Activated CD4-positive, alpha-beta memory T cell treated with anti-CD3 and anti-CD28 coated beads for 36 hours (primary cell): ENCODE measurements at regions not wholly inside any gene's neighbourhood (a gene's known extent, or its start where the extent isn't known, plus 50 kb on each side); places are given as distances from the start of the nearest gene placed in this dataset.

ENCODE experiments used
- CTCF ChIA-PET: fragments of 350-600 bp; sonication (Branson Sonifier 250); formaldehyde crosslinking; loops from one replicate; lab custom pipeline; 2021; ENCODE audit warnings: antibody characterized with exemption, inconsistent platforms; lab: Charles Lee
- POLR2A ChIA-PET: fragments of 350-600 bp; sonication (Branson Sonifier 250); formaldehyde crosslinking; loops from one replicate; lab custom pipeline; 2021; ENCODE audit warnings: antibody characterized with exemption; lab: Charles Lee
- DNase-seq: peaks from one replicate; pipeline ENCODE4 v3.0.0-alpha.2; 2020
- H3K27ac Mint-ChIP-seq: one replicate; pipeline ENCODE4 v1.8.0; 2021; ENCODE audit warnings: mixed read lengths
- H3K27me3 Mint-ChIP-seq: one replicate; pipeline ENCODE4 v1.8.0; 2021; ENCODE audit warnings: mixed read lengths
- H3K36me3 Mint-ChIP-seq: one replicate; pipeline ENCODE4 v1.8.0; 2021; ENCODE audit warnings: mixed read lengths
- H3K4me1 Mint-ChIP-seq: one replicate; pipeline ENCODE4 v1.8.0; 2021; ENCODE audit warnings: low read depth, mixed read lengths
- H3K4me3 Mint-ChIP-seq: one replicate; pipeline ENCODE4 v1.8.0; 2021; ENCODE audit warnings: mild to moderate bottlenecking, mixed read lengths
- H3K9me3 Mint-ChIP-seq: one replicate; pipeline ENCODE4 v1.8.0; 2021; ENCODE audit warnings: mixed read lengths
- intact Hi-C: fragments of 100-400 bp; cut with micrococcal nuclease; formaldehyde crosslinking; loops from one replicate; pipeline ENCODE4 v1.15.1; 2023

DNA sequence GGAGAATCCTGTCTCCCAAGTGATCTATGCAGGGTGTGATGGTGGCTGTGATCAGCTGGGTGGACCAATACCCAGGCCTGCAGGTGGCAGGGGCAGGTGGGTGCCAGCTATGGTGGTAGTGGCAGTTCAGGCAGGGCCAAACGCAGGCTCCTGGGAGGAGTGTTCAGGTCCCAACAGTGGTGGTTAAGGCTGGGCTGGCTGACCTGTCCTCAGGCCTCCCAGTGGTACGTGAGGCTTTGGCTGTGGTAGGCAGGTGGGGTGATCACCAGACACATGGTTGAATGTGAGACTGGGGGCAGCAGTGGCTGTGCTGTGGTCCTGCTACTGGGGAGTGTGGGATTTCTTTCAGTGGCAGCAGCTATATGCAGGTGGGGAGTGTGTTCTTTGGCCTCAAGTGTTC, 126.7 kb upstream of the STARD3NL start:
- Mint-ChIP-seq H3K4me1 (no peaks in the 10 kb centered on the region), H3K27ac (no peak overlapping the region), H3K9me3 (no peaks in the 10 kb centered on the region), H3K36me3 (no peaks in the 10 kb centered on the region), H3K4me3 (no peak overlapping the region), H3K27me3 (peaks cover 7% of the 10 kb centered on the region)
- no peak for DNase-seq
- ChIA-PET POLR2A (no interaction called here), CTCF (no interaction called here)
- intact Hi-C loops: no loop called here

GRCh38 chr7:38051786-38052185, 126.3 kb upstream of the STARD3NL start:
- no peak for DNase-seq
- Mint-ChIP-seq H3K36me3 (no peaks in the 10 kb centered on the region), H3K9me3 (no peaks in the 10 kb centered on the region), H3K4me3 (no peak overlapping the region), H3K27me3 (peaks cover 7% of the 10 kb centered on the region), H3K27ac (no peak overlapping the region), H3K4me1 (no peaks in the 10 kb centered on the region)
- intact Hi-C loops: no loop called here
- CTCF ChIA-PET: no interaction called here
- POLR2A ChIA-PET: no interaction called here

GRCh38 chr7:38052786-38053185, 125.3 kb upstream of the STARD3NL start:
- Mint-ChIP-seq H3K36me3 (no peaks in the 10 kb centered on the region), H3K27ac (no peak overlapping the region), H3K4me1 (no peaks in the 10 kb centered on the region), H3K27me3 (peaks cover 7% of the 10 kb centered on the region), H3K9me3 (no peaks in the 10 kb centered on the region), H3K4me3 (no peak overlapping the region)
- intact Hi-C loops: no loop called here
- ChIA-PET CTCF (no interaction called here), POLR2A (no interaction called here)
- DNase-seq: no peak

- Mint-ChIP-seq H3K4me3 (no peak overlapping the region), H3K9me3 (no peaks in the 10 kb centered on the region), H3K4me1 (no peaks in the 10 kb centered on the region), H3K27me3 (peaks cover 7% of the 10 kb centered on the region), H3K36me3 (no peaks in the 10 kb centered on the region), H3K27ac (no peak overlapping the region)
- DNase-seq: no peak
- intact Hi-C loops: no loop called here
- ChIA-PET CTCF (no interaction called here), POLR2A (no interaction called here)
Observed at GRCh38 chr7:38054199-38054598, 123.8 kb upstream of the STARD3NL start.

- CTCF ChIA-PET: no interaction called here
- H3K36me3 Mint-ChIP-seq: no peaks in the 10 kb centered on the region
- intact Hi-C loops: no loop called here
- no peaks in the 10 kb centered on the region for H3K4me1 Mint-ChIP-seq
- POLR2A ChIA-PET: no interaction called here
- no peaks in the 10 kb centered on the region for H3K9me3 Mint-ChIP-seq
- peaks cover 2% of the 10 kb centered on the region for H3K27me3 Mint-ChIP-seq
- H3K27ac Mint-ChIP-seq: no peak overlapping the region
- H3K4me3 Mint-ChIP-seq: no peak overlapping the region
- no peak for DNase-seq
Observed at GRCh38 chr7:38057829-38058228, 120.2 kb upstream of the STARD3NL start.

DNA sequence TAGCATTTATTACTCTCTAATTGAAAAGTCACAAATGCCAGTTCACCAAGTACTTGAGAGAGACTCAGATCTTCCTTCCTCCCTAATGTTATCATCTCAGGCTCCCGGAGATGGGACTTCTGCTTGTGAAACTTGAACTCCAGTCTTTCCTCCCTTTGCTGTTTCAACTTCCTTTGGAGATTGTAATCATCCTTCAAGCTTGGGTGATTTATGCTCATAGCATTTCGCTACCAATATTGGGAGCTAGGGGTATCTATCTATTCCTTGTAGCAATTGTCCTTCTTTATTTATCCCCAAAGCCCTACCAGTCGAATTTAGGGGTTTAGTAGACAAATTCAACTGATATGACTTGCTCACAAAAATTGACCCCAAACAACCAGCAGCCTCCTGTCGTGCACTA, 117.9 kb upstream of the STARD3NL start:
- ChIA-PET CTCF (no interaction called here), POLR2A (no interaction called here)
- Mint-ChIP-seq H3K27ac (no peak overlapping the region), H3K4me1 (no peaks in the 10 kb centered on the region), H3K4me3 (no peak overlapping the region), H3K9me3 (no peaks in the 10 kb centered on the region), H3K36me3 (no peaks in the 10 kb centered on the region), H3K27me3 (peaks cover 2% of the 10 kb centered on the region)
- DNase-seq: no peak
- intact Hi-C loops: no loop called here

GRCh38 chr7:38060637-38061036, 117.4 kb upstream of the STARD3NL start:
- ChIA-PET CTCF (no interaction called here), POLR2A (no interaction called here)
- DNase-seq: no peak
- Mint-ChIP-seq H3K27ac (no peak overlapping the region), H3K9me3 (no peaks in the 10 kb centered on the region), H3K27me3 (peaks cover 2% of the 10 kb centered on the region), H3K4me3 (no peak overlapping the region), H3K36me3 (no peaks in the 10 kb centered on the region), H3K4me1 (no peaks in the 10 kb centered on the region)
- intact Hi-C loops: no loop called here

GRCh38 chr7:38066391-38066790, 111.7 kb upstream of the STARD3NL start:
- ChIA-PET POLR2A (no interaction called here), CTCF (interaction anchor here (0.7 kb wide), 1 partner anchor 565 kb away, joined by 5 read pairs; no protein-coding TSS in a partner anchor)
- no peaks in the 10 kb centered on the region for H3K36me3 Mint-ChIP-seq
- no peak overlapping the region for H3K27ac Mint-ChIP-seq
- H3K4me3 Mint-ChIP-seq: no peak overlapping the region
- DNase-seq: no peak
- H3K9me3 Mint-ChIP-seq: no peaks in the 10 kb centered on the region
- no peaks in the 10 kb centered on the region for H3K4me1 Mint-ChIP-seq
- intact Hi-C loops: no loop called here
- H3K27me3 Mint-ChIP-seq: peaks cover 8% of the 10 kb centered on the region

- intact Hi-C loops: no loop called here
- no peaks in the 10 kb centered on the region for H3K9me3 Mint-ChIP-seq
- no peak overlapping the region for H3K4me3 Mint-ChIP-seq
- CTCF ChIA-PET: no interaction called here
- POLR2A ChIA-PET: interaction anchor here (0.5 kb wide), 1 partner anchor 1017 kb away, joined by 3 read pairs; no protein-coding TSS in a partner anchor
- no peaks in the 10 kb centered on the region for H3K4me1 Mint-ChIP-seq
- peaks cover 8% of the 10 kb centered on the region for H3K27me3 Mint-ChIP-seq
- H3K27ac Mint-ChIP-seq: no peak overlapping the region
- H3K36me3 Mint-ChIP-seq: no peaks in the 10 kb centered on the region
- DNase-seq: no peak
Observed at GRCh38 chr7:38068461-38068860, 109.6 kb upstream of the STARD3NL start.

GRCh38 chr7:38069052-38069451, 109.0 kb upstream of the STARD3NL start:
- intact Hi-C loops: no loop called here
- H3K4me1 Mint-ChIP-seq: no peaks in the 10 kb centered on the region

DNA sequence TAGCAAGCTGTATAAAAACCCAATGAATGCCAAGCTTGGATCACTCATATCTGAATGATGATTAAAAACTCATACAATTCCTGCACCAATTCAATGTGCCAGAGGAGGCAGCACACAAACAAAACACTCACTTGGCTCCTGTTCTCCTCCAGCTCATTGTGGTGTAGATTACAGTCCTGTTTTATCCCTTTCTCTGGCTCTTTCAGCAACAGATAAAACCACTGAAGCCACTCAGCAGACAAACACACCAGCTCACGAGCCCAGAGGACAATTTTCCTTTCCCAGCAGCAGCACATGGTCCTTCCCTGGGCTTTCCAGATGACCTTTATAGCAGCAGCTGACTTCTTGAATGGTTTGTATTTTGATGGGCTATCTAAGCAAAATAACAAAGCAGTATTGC, 107.3 kb upstream of the STARD3NL start:
- no peaks in the 10 kb centered on the region for H3K4me1 Mint-ChIP-seq
- POLR2A ChIA-PET: no interaction called here
- DNase-seq: no peak
- CTCF ChIA-PET: interaction anchor here (1.3 kb wide), 1 partner anchor 145 kb away, joined by 3 read pairs; no protein-coding TSS in a partner anchor
- peaks cover 11% of the 10 kb centered on the region for H3K27me3 Mint-ChIP-seq
- no peak overlapping the region for H3K4me3 Mint-ChIP-seq
- no peak overlapping the region for H3K27ac Mint-ChIP-seq
- H3K9me3 Mint-ChIP-seq: no peaks in the 10 kb centered on the region
- H3K36me3 Mint-ChIP-seq: no peaks in the 10 kb centered on the region
- intact Hi-C loops: no loop called here

More at GRCh38 chr7:38069052-38069451, 109.0 kb upstream of the STARD3NL start:
- ChIA-PET CTCF (no interaction called here), POLR2A (no interaction called here)
- H3K27me3 Mint-ChIP-seq: peaks cover 6% of the 10 kb centered on the region
- no peaks in the 10 kb centered on the region for H3K9me3 Mint-ChIP-seq
- H3K4me3 Mint-ChIP-seq: no peak overlapping the region
- no peak for DNase-seq
- no peak overlapping the region for H3K27ac Mint-ChIP-seq
- no peaks in the 10 kb centered on the region for H3K36me3 Mint-ChIP-seq

- ChIA-PET POLR2A (no interaction called here), CTCF (no interaction called here)
- Mint-ChIP-seq H3K4me3 (no peak overlapping the region), H3K27ac (no peak overlapping the region), H3K36me3 (no peaks in the 10 kb centered on the region), H3K9me3 (peaks cover 2% of the 10 kb centered on the region), H3K27me3 (peaks cover 11% of the 10 kb centered on the region), H3K4me1 (no peaks in the 10 kb centered on the region)
- no peak for DNase-seq
- intact Hi-C loops: no loop called here
Observed at GRCh38 chr7:38086857-38087256, 91.2 kb upstream of the STARD3NL start.

- CTCF ChIA-PET: interaction anchor here (1.0 to 1.6 kb wide), 4 partner anchors 120 to 268 kb away, joined by 3 to 13 read pairs (median 4); no protein-coding TSS in a partner anchor
- Mint-ChIP-seq H3K4me3 (no peak overlapping the region), H3K4me1 (no peaks in the 10 kb centered on the region), H3K27ac (no peak overlapping the region), H3K9me3 (peaks cover 18% of the 10 kb centered on the region), H3K36me3 (peaks cover 4% of the 10 kb centered on the region), H3K27me3 (peaks cover 13% of the 10 kb centered on the region)
- DNase-seq: no peak
- POLR2A ChIA-PET: no interaction called here
- intact Hi-C loops: no loop called here
Observed at GRCh38 chr7:38102507-38102906, 75.5 kb upstream of the STARD3NL start.
